ENCODE measurements at regions not wholly inside any gene's neighbourhood (a gene's known extent, or its start where the extent isn't known, plus 50 kb on each side); places are given as distances from the start of the nearest gene placed in this dataset.

DNA sequence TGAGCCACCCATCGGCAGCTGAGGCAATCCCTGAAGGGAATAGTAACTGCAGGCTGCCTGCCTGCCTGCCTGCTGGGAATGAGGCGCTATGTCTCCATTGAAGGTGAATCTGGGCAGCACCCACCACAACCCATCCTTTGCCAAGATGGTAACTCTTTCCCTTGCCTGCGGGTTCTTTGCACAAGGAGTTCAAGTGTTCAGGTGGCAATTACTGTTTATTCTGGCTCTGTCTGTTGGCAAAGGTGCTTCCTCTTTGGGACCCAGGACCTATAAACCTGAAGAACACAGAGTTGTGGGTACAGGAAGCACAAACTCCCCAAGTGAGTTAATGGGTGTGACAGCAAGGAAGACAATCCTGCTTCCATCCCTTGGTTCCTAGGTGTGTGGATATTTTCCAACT, 448.1 kb upstream of the ZNF507 start:
- no peak for DNase-seq
- no peaks in the 10 kb centered on the region for H3K4me1 ChIP-seq (ENCODE audit: control insufficient read depth in 1 of 2, insufficient read depth in 2 of 2, low read length in 2 of 2)
- WGBS (ENCODE audit: extremely low coverage, insufficient coverage, insufficient read length) = no CpG with 5 or more reads among the region's 3 CpGs
- H3K9ac ChIP-seq (ENCODE audit: low read length) = no peak overlapping the region
- H3K27me3 ChIP-seq (ENCODE audit: insufficient read depth, low read length) = no peaks in the 10 kb centered on the region
- no peak overlapping the region for H4K8ac ChIP-seq (ENCODE audit: low read depth, low read length)
- H4K12ac ChIP-seq (ENCODE audit: low read depth, low read length) = no peak overlapping the region
- H3K4ac ChIP-seq (ENCODE audit: low read depth, low read length) = no peak overlapping the region
- no peaks in the 10 kb centered on the region for H3K79me2 ChIP-seq (ENCODE audit: control insufficient read depth, insufficient read depth, low read length, poor library complexity)
- no peak overlapping the region for H3K23ac ChIP-seq (ENCODE audit: low read length)
- H2BK12ac ChIP-seq (ENCODE audit: low read length) = no peak overlapping the region
- no peak overlapping the region for H2BK5ac ChIP-seq (ENCODE audit: low read depth, low read length, poor library complexity)
- no peak overlapping the region for H3K4me2 ChIP-seq (ENCODE audit: low read length)
- H3K79me1 ChIP-seq (ENCODE audit: low read length) = no peaks in the 10 kb centered on the region
- no peak overlapping the region for H2AFZ ChIP-seq (ENCODE audit: insufficient read depth, low read length, poor library complexity)
- no peak overlapping the region for H2BK120ac ChIP-seq (ENCODE audit: insufficient read depth, low read length, poor library complexity)
- H3K14ac ChIP-seq (ENCODE audit: low read length) = no peak overlapping the region
- H3K18ac ChIP-seq (ENCODE audit: low read length) = no peak overlapping the region
- no peaks in the 10 kb centered on the region for H3K36me3 ChIP-seq (ENCODE audit: control insufficient read depth in 1 of 2, insufficient read depth in 2 of 2, low read length in 2 of 2)
- H2AK5ac ChIP-seq (ENCODE audit: low read length) = no peak overlapping the region
- H3K27ac ChIP-seq (ENCODE audit: low read depth, low read length) = no peak overlapping the region
- no peak overlapping the region for H3K4me3 ChIP-seq (ENCODE audit: low read depth, low read length)
- H4K91ac ChIP-seq (ENCODE audit: low read depth, low read length) = no peak overlapping the region
- H3K9me3 ChIP-seq (ENCODE audit: insufficient read depth, low read depth, low read length) = no peaks in the 10 kb centered on the region

DNA sequence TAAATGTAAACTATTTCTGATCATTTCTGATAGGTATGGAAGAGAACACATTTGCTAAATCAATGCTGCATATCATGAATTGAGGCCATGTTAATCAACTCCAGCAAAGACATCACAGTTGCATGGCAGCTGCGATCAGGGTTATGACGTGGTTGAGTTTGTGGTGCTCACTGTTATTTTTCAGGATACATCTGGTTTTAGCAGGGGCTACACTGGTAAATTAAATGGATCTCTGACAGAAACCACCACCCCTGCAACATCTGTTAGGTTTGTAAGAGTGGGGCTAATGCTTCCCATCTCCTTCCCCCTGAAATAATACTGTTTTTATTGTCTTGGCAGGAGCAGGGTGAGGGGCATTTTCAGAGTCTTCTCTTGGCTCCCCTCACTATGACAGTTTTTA, 444.4 kb upstream of the ZNF507 start:
- H3K9ac ChIP-seq (ENCODE audit: low read length) = no peak overlapping the region
- H3K9me3 ChIP-seq (ENCODE audit: insufficient read depth, low read depth, low read length) = no peaks in the 10 kb centered on the region
- H2BK12ac ChIP-seq (ENCODE audit: low read length) = no peak overlapping the region
- no peak overlapping the region for H3K4me3 ChIP-seq (ENCODE audit: low read depth, low read length)
- no CpG with 5 or more reads among the region's 2 CpGs for WGBS (ENCODE audit: extremely low coverage, insufficient coverage, insufficient read length)
- no peak overlapping the region for H2BK120ac ChIP-seq (ENCODE audit: insufficient read depth, low read length, poor library complexity)
- no peak overlapping the region for H3K4me2 ChIP-seq (ENCODE audit: low read length)
- H3K18ac ChIP-seq (ENCODE audit: low read length) = no peak overlapping the region
- no peak overlapping the region for H3K14ac ChIP-seq (ENCODE audit: low read length)
- no peak overlapping the region for H4K8ac ChIP-seq (ENCODE audit: low read depth, low read length)
- no peaks in the 10 kb centered on the region for H3K27me3 ChIP-seq (ENCODE audit: insufficient read depth, low read length)
- no peak overlapping the region for H3K27ac ChIP-seq (ENCODE audit: low read depth, low read length)
- no peak overlapping the region for H2AK5ac ChIP-seq (ENCODE audit: low read length)
- H3K4ac ChIP-seq (ENCODE audit: low read depth, low read length) = no peak overlapping the region
- H2AFZ ChIP-seq (ENCODE audit: insufficient read depth, low read length, poor library complexity) = no peak overlapping the region
- no peak overlapping the region for H3K23ac ChIP-seq (ENCODE audit: low read length)
- no peak overlapping the region for H2BK5ac ChIP-seq (ENCODE audit: low read depth, low read length, poor library complexity)
- H3K36me3 ChIP-seq (ENCODE audit: control insufficient read depth in 1 of 2, insufficient read depth in 2 of 2, low read length in 2 of 2) = no peaks in the 10 kb centered on the region
- H3K79me2 ChIP-seq (ENCODE audit: control insufficient read depth, insufficient read depth, low read length, poor library complexity) = no peaks in the 10 kb centered on the region
- DNase-seq = no peak
- peaks cover 0 to 2% of the 10 kb centered on the region in 2 experiments for H3K4me1 ChIP-seq (ENCODE audit: control insufficient read depth in 1 of 2, insufficient read depth in 2 of 2, low read length in 2 of 2)
- no peaks in the 10 kb centered on the region for H3K79me1 ChIP-seq (ENCODE audit: low read length)
- H4K12ac ChIP-seq (ENCODE audit: low read depth, low read length) = no peak overlapping the region
- H4K91ac ChIP-seq (ENCODE audit: low read depth, low read length) = no peak overlapping the region

DNA sequence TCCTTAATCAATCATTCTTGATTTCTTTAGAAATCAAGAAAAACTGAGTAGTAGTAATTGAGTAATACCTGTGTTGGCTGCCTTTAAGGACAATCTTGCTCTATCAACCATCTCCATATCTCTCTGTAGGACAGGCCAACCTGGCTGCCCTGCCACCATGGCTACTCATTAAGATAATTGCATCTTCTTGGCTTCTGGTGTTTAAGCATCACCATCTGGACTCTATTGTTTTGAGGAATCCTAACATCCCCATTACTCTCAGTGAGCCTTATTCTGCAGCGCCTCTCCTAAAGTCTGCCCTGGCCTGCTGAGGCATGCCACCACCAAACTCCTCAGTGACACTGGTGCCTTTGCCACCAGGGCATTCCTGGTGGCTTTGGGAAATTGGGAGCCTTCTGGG, 442.6 kb upstream of the ZNF507 start:
- H2AK5ac ChIP-seq (ENCODE audit: low read length) = no peak overlapping the region
- no peak overlapping the region for H3K4me3 ChIP-seq (ENCODE audit: low read depth, low read length)
- peaks cover 0 to 2% of the 10 kb centered on the region in 2 experiments for H3K4me1 ChIP-seq (ENCODE audit: control insufficient read depth in 1 of 2, insufficient read depth in 2 of 2, low read length in 2 of 2)
- H3K79me1 ChIP-seq (ENCODE audit: low read length) = no peaks in the 10 kb centered on the region
- no peak overlapping the region for H2AFZ ChIP-seq (ENCODE audit: insufficient read depth, low read length, poor library complexity)
- H3K27ac ChIP-seq (ENCODE audit: low read depth, low read length) = no peak overlapping the region
- no peak for DNase-seq
- no peak overlapping the region for H3K14ac ChIP-seq (ENCODE audit: low read length)
- H3K79me2 ChIP-seq (ENCODE audit: control insufficient read depth, insufficient read depth, low read length, poor library complexity) = no peaks in the 10 kb centered on the region
- no peak overlapping the region for H4K91ac ChIP-seq (ENCODE audit: low read depth, low read length)
- no peak overlapping the region for H4K12ac ChIP-seq (ENCODE audit: low read depth, low read length)
- no peak overlapping the region for H2BK5ac ChIP-seq (ENCODE audit: low read depth, low read length, poor library complexity)
- no peak overlapping the region for H3K4ac ChIP-seq (ENCODE audit: low read depth, low read length)
- no peaks in the 10 kb centered on the region for H3K36me3 ChIP-seq (ENCODE audit: control insufficient read depth in 1 of 2, insufficient read depth in 2 of 2, low read length in 2 of 2)
- WGBS (ENCODE audit: extremely low coverage, insufficient coverage, insufficient read length) = no CpG with 5 or more reads among the region's 1 CpG
- H2BK120ac ChIP-seq (ENCODE audit: insufficient read depth, low read length, poor library complexity) = no peak overlapping the region
- no peak overlapping the region for H3K23ac ChIP-seq (ENCODE audit: low read length)
- no peaks in the 10 kb centered on the region for H3K27me3 ChIP-seq (ENCODE audit: insufficient read depth, low read length)
- H3K9me3 ChIP-seq (ENCODE audit: insufficient read depth, low read depth, low read length) = no peaks in the 10 kb centered on the region
- H3K18ac ChIP-seq (ENCODE audit: low read length) = no peak overlapping the region
- H3K9ac ChIP-seq (ENCODE audit: low read length) = no peak overlapping the region
- H3K4me2 ChIP-seq (ENCODE audit: low read length) = no peak overlapping the region
- no peak overlapping the region for H4K8ac ChIP-seq (ENCODE audit: low read depth, low read length)
- no peak overlapping the region for H2BK12ac ChIP-seq (ENCODE audit: low read length)

DNA sequence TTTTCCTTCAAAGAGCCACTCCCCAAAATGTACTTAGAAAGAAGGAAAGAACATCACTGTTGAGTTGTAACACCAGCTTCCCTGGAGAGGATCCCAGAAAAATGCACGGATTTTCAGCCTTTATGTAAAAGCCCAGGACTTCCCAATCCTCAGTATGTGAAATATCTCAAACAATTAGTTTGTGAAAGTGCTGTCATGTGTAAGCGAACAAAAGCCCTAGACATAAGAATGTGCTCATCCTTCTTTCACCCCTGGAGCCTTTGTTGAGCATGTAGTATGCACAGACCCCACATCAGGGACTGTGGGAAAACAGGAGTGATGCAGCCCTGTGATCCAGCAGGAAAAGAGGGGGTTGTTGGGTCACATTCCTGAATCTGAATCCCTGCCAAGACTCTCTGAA, 441.4 kb upstream of the ZNF507 start:
- Histone ChIP-seq H3K27me3 (ENCODE audit: insufficient read depth, low read length) (no peaks in the 10 kb centered on the region), H3K4ac (ENCODE audit: low read depth, low read length) (no peak overlapping the region), H3K4me2 (ENCODE audit: low read length) (no peak overlapping the region), H3K9ac (ENCODE audit: low read length) (no peak overlapping the region), H4K12ac (ENCODE audit: low read depth, low read length) (no peak overlapping the region), H2AFZ (ENCODE audit: insufficient read depth, low read length, poor library complexity) (no peak overlapping the region), H3K36me3 (ENCODE audit: control insufficient read depth in 1 of 2, insufficient read depth in 2 of 2, low read length in 2 of 2) (no peaks in the 10 kb centered on the region), H3K14ac (ENCODE audit: low read length) (no peak overlapping the region), H3K9me3 (ENCODE audit: insufficient read depth, low read depth, low read length) (no peaks in the 10 kb centered on the region), H3K23ac (ENCODE audit: low read length) (no peak overlapping the region), H4K91ac (ENCODE audit: low read depth, low read length) (no peak overlapping the region), H2BK5ac (ENCODE audit: low read depth, low read length, poor library complexity) (no peak overlapping the region), H3K4me1 (ENCODE audit: control insufficient read depth in 1 of 2, insufficient read depth in 2 of 2, low read length in 2 of 2) (peaks cover 0 to 2% of the 10 kb centered on the region in 2 experiments), H3K79me2 (ENCODE audit: control insufficient read depth, insufficient read depth, low read length, poor library complexity) (no peaks in the 10 kb centered on the region), H4K8ac (ENCODE audit: low read depth, low read length) (no peak overlapping the region), H3K18ac (ENCODE audit: low read length) (no peak overlapping the region), H2BK120ac (ENCODE audit: insufficient read depth, low read length, poor library complexity) (no peak overlapping the region), H3K79me1 (ENCODE audit: low read length) (no peaks in the 10 kb centered on the region), H3K27ac (ENCODE audit: low read depth, low read length) (no peak overlapping the region), H2BK12ac (ENCODE audit: low read length) (no peak overlapping the region), H3K4me3 (ENCODE audit: low read depth, low read length) (no peak overlapping the region), H2AK5ac (ENCODE audit: low read length) (no peak overlapping the region)
- WGBS (ENCODE audit: extremely low coverage, insufficient coverage, insufficient read length) = no CpG with 5 or more reads among the region's 2 CpGs
- DNase-seq = no peak
